H9 (cell line): ENCODE measurements at regions not wholly inside any gene's neighbourhood (a gene's known extent, or its start where the extent isn't known, plus 50 kb on each side); places are given as distances from the start of the nearest gene placed in this dataset.

Experiments used
- DNase-seq: peaks from one replicate; pipeline ENCODE4 v3.0.0-alpha.2; 2017
- H2AFZ ChIP-seq: one replicate; pipeline ENCODE4 v1.6.1; 2013; ENCODE audit warnings: mild to moderate bottlenecking, low read length, control low read depth, moderate library complexity
- H2AK5ac ChIP-seq: 2 replicates; pipeline ENCODE4 v1.6.1; 2013; ENCODE audit warnings: low read length, control low read depth, mixed read lengths; ENCODE audit not compliant: insufficient read length
- H2BK120ac ChIP-seq: one replicate; pipeline ENCODE4 v1.6.1; 2013; ENCODE audit warnings: low read depth, mild to moderate bottlenecking, low read length, control low read depth, inconsistent platforms; ENCODE audit not compliant: poor library complexity, severe bottlenecking
- H2BK12ac ChIP-seq: 2 replicates; pipeline ENCODE4 v1.6.1; 2013; ENCODE audit warnings: low read length, control low read depth, mixed read lengths, low read depth; ENCODE audit not compliant: insufficient read length
- H2BK15ac ChIP-seq: 2 replicates; pipeline ENCODE4 v1.6.1; 2013; ENCODE audit warnings: low read depth, low read length, control low read depth
- H2BK20ac ChIP-seq: one replicate; pipeline ENCODE4 v1.6.1; 2013; ENCODE audit warnings: low read depth, mild to moderate bottlenecking, low read length, control low read depth, inconsistent platforms; ENCODE audit not compliant: poor library complexity, severe bottlenecking
- H2BK5ac ChIP-seq: 2 replicates; pipeline ENCODE4 v1.6.1; 2013; ENCODE audit warnings: low read length, control low read depth, mixed read lengths; ENCODE audit not compliant: insufficient read length
- H3K14ac ChIP-seq: 2 replicates; pipeline ENCODE4 v1.6.1; 2013; ENCODE audit warnings: low read length, control low read depth; ENCODE audit not compliant: insufficient read depth
- H3K18ac ChIP-seq: 2 replicates; pipeline ENCODE4 v1.6.1; 2013; ENCODE audit warnings: low read depth, mild to moderate bottlenecking, mixed read lengths, low read length, control low read depth; ENCODE audit not compliant: insufficient read length
- H3K23ac ChIP-seq: 2 replicates; pipeline ENCODE4 v1.6.1; 2013; ENCODE audit warnings: low read length, control low read depth, mixed read lengths, low read depth; ENCODE audit not compliant: insufficient read length
- H3K23me2 ChIP-seq: 2 replicates; pipeline ENCODE4 v1.6.1; 2013; ENCODE audit warnings: low read depth, mild to moderate bottlenecking, mixed read lengths, low read length, control low read depth; ENCODE audit not compliant: insufficient read length, poor library complexity, severe bottlenecking
- H3K27ac ChIP-seq: 2 replicates; pipeline ENCODE4 v1.5.1; 2013; ENCODE audit warnings: low read length, control low read depth, mixed read lengths, low read depth; ENCODE audit not compliant: insufficient read length
- H3K27me3 ChIP-seq: 2 replicates; pipeline ENCODE4 v1.6.1; 2013; ENCODE audit warnings: low read length, control low read depth, inconsistent platforms; ENCODE audit not compliant: insufficient read depth
- H3K4ac ChIP-seq: 2 replicates; pipeline ENCODE4 v1.6.1; 2013; ENCODE audit warnings: low read depth, mild to moderate bottlenecking, control low read depth, inconsistent platforms, low read length, moderate library complexity
- H3K4me1 ChIP-seq: 2 replicates; pipeline ENCODE4 v1.6.1; 2013; ENCODE audit warnings: low read length, control low read depth, inconsistent platforms; ENCODE audit not compliant: insufficient read depth
- H3K4me2 ChIP-seq: 2 replicates; pipeline ENCODE4 v1.6.1; 2013; ENCODE audit warnings: low read length, control low read depth, mixed read lengths; ENCODE audit not compliant: insufficient read length, insufficient read depth
- H3K56ac ChIP-seq: 2 replicates; pipeline ENCODE4 v1.6.1; 2013; ENCODE audit warnings: low read depth, mild to moderate bottlenecking, mixed read lengths, low read length, control low read depth; ENCODE audit not compliant: insufficient read length
- H3K79me1 ChIP-seq: 2 replicates; pipeline ENCODE4 v1.6.1; 2013; ENCODE audit warnings: low read depth, mild to moderate bottlenecking, moderate library complexity, low read length, control low read depth, inconsistent platforms; ENCODE audit not compliant: insufficient read depth, poor library complexity, severe bottlenecking
- H3K79me2 ChIP-seq: 2 replicates; pipeline ENCODE4 v1.6.1; 2013; ENCODE audit warnings: low read length, control low read depth, inconsistent platforms; ENCODE audit not compliant: insufficient read depth
- H3K9ac ChIP-seq: 2 replicates; pipeline ENCODE4 v1.6.1; 2013; ENCODE audit warnings: low read length, control low read depth, mixed read lengths; ENCODE audit not compliant: insufficient read length; ENCODE audit errors: extremely low read depth
- H3K9me3 ChIP-seq: one replicate; pipeline ENCODE4 v1.6.1; 2013; ENCODE audit warnings: low read depth, low read length, inconsistent platforms; ENCODE audit not compliant: control insufficient read depth
- H3T11ph ChIP-seq: one replicate; pipeline ENCODE4 v1.6.1; 2013; ENCODE audit warnings: mild to moderate bottlenecking, low read length, control low read depth, inconsistent platforms
- H4K20me1 ChIP-seq: one replicate; pipeline ENCODE4 v1.6.1; 2013; ENCODE audit not compliant: control insufficient read depth, insufficient read length, insufficient read depth
- H4K5ac ChIP-seq: 2 replicates; pipeline ENCODE4 v1.6.1; 2013; ENCODE audit warnings: low read depth, mild to moderate bottlenecking, mixed read lengths, low read length, control low read depth; ENCODE audit not compliant: insufficient read length
- H4K8ac ChIP-seq: replicated peaks from 2 replicates; pipeline ENCODE4 v1.6.1; 2013; ENCODE audit warnings: low read length, control low read depth, mixed read lengths, low read depth; ENCODE audit not compliant: insufficient read length
- H4K91ac ChIP-seq: 2 replicates; pipeline ENCODE4 v1.6.1; 2013; ENCODE audit warnings: low read depth, mild to moderate bottlenecking, moderate library complexity, mixed read lengths, low read length, control low read depth; ENCODE audit not compliant: insufficient read length
- H3K27ac Mint-ChIP-seq, 3 experiments: 2 replicates in 2 of 3; 3 replicates in 1 of 3; pipeline ENCODE4 v1.8.0; 2020 to 2021; ENCODE audit warnings: mixed read lengths in 3 of 3, mild to moderate bottlenecking in 1 of 3, moderate library complexity in 1 of 3
- H3K27me3 Mint-ChIP-seq: 2 replicates; pipeline ENCODE4 v1.8.0; 2021; ENCODE audit warnings: low read depth, mild to moderate bottlenecking, moderate library complexity, mixed read lengths
- H3K36me3 Mint-ChIP-seq, 3 experiments: 2 replicates in 2 of 3; 3 replicates in 1 of 3; pipeline ENCODE4 v1.8.0; 2020 to 2021; ENCODE audit warnings: low read depth in 3 of 3, mixed read lengths in 3 of 3; ENCODE audit not compliant: insufficient read depth in 1 of 3
- H3K4me1 Mint-ChIP-seq, 2 experiments: 2 replicates each; pipeline ENCODE4 v1.8.0; 2020; ENCODE audit warnings: mixed read lengths in 2 of 2
- H3K4me3 Mint-ChIP-seq, 2 experiments: 2 replicates in 1 of 2; 3 replicates in 1 of 2; pipeline ENCODE4 v1.8.0; 2020 to 2021; ENCODE audit warnings: mild to moderate bottlenecking in 2 of 2, mixed read lengths in 2 of 2, moderate library complexity in 1 of 2
- H3K9me3 Mint-ChIP-seq, 2 experiments: 2 replicates in 1 of 2; 3 replicates in 1 of 2; pipeline ENCODE4 v1.8.0; 2020; ENCODE audit warnings: mild to moderate bottlenecking in 2 of 2, mixed read lengths in 2 of 2, moderate library complexity in 1 of 2
- CTCF ChIP-seq: fragments of 200-600 bp; sonication (generic); conservative IDR thresholded peaks from 3 replicates; pipeline ENCODE4 v1.8.0; 2021; ENCODE audit warnings: antibody characterized with exemption, mild to moderate bottlenecking

GRCh38 chr2:194363295-194363694 is 1293.7 kb upstream of the SLC39A10 start:
- no peak overlapping the region for H3K18ac ChIP-seq
- H4K8ac ChIP-seq, result no peak overlapping the region
- no peak overlapping the region for H3K4me3 Mint-ChIP-seq
- no peak for TF ChIP-seq CTCF
- no peaks in the 10 kb centered on the region for H3K27me3 ChIP-seq
- H3K79me2 ChIP-seq, result no peaks in the 10 kb centered on the region
- H3K9me3 Mint-ChIP-seq, result peaks cover 10 to 11% of the 10 kb centered on the region in 2 experiments; a peak in 3 of 5 replicates
- no peak overlapping the region for H3T11ph ChIP-seq
- no peak overlapping the region for H3K4ac ChIP-seq
- no peak overlapping the region for H4K5ac ChIP-seq
- no peak overlapping the region for H3K27ac Mint-ChIP-seq
- DNase-seq, result no peak
- H2BK20ac ChIP-seq, result no peak overlapping the region
- H3K9ac ChIP-seq, result no peak overlapping the region
- H2BK15ac ChIP-seq, result no peak overlapping the region
- H4K91ac ChIP-seq, result no peak overlapping the region
- no peak overlapping the region for H2AK5ac ChIP-seq
- H3K79me1 ChIP-seq, result no peaks in the 10 kb centered on the region
- no peaks in the 10 kb centered on the region for H3K9me3 ChIP-seq
- H3K14ac ChIP-seq, result no peak overlapping the region
- H3K23ac ChIP-seq, result no peak overlapping the region
- H3K4me2 ChIP-seq, result no peak overlapping the region
- no peak overlapping the region for H3K56ac ChIP-seq
- no peaks in the 10 kb centered on the region for H3K4me1 Mint-ChIP-seq
- H2BK5ac ChIP-seq, result no peak overlapping the region
- H3K36me3 Mint-ChIP-seq, result no peaks in the 10 kb centered on the region; a peak in 1 of 7 replicates
- H4K20me1 ChIP-seq, result no peaks in the 10 kb centered on the region
- no peaks in the 10 kb centered on the region for H3K4me1 ChIP-seq
- no peaks in the 10 kb centered on the region for H3K23me2 ChIP-seq
- H2BK12ac ChIP-seq, result no peak overlapping the region
- H2BK120ac ChIP-seq, result no peak overlapping the region
- no peak overlapping the region for H2AFZ ChIP-seq
- no peaks in the 10 kb centered on the region for H3K27me3 Mint-ChIP-seq
- no peak overlapping the region for H3K27ac ChIP-seq
